Testis (tissue), 2 donors: ENCODE measurements at regions not wholly inside any gene's neighbourhood (a gene's known extent, or its start where the extent isn't known, plus 50 kb on each side); places are given as distances from the start of the nearest gene placed in this dataset.

Experiments
- CTCF ChIP-seq, 3 experiments: fragments of 450-650 bp in 2 of 3; fragments of 200-600 bp in 1 of 3; sonication (generic) in 1 of 3; IDR thresholded peaks; one replicate each; pipeline ENCODE4 v1.5.1; 2016 to 2019; ENCODE audit warnings: antibody characterized with exemption in 3 of 3, mild to moderate bottlenecking in 2 of 3, moderate library complexity in 1 of 3
- POLR2A ChIP-seq: fragments of 450-650 bp; IDR thresholded peaks from one replicate; pipeline ENCODE4 v1.6.1; 2017; ENCODE audit warnings: antibody characterized with exemption, mild to moderate bottlenecking, moderate library complexity

GRCh38 chr3:124272605-124273151 lies 280.8 kb upstream of the ROPN1 start:
- TF ChIP-seq CTCF (IDR thresholded peaks at IDR 0.05) (no peak), POLR2A (no peak)
